Trophoblast cell (in vitro differentiated cells and primary cell): ENCODE measurements at regions not wholly inside any gene's neighbourhood (a gene's known extent, or its start where the extent isn't known, plus 50 kb on each side); places are given as distances from the start of the nearest gene placed in this dataset.

ENCODE experiments used
- DNase-seq, 2 donors: peaks; one replicate each; pipeline ENCODE4 v3.0.0-alpha.2; 2016
- H2AFZ ChIP-seq: 2 replicates; pipeline ENCODE4 v1.6.1; 2013; ENCODE audit warnings: low read length, moderate library complexity, mild to moderate bottlenecking; ENCODE audit not compliant: insufficient read depth, poor library complexity
- H2AK5ac ChIP-seq: 2 replicates; pipeline ENCODE4 v1.6.1; 2013; ENCODE audit warnings: mild to moderate bottlenecking, low read length
- H2BK120ac ChIP-seq: 2 replicates; pipeline ENCODE4 v1.6.1; 2013; ENCODE audit warnings: low read length, mild to moderate bottlenecking, moderate library complexity; ENCODE audit not compliant: insufficient read depth, poor library complexity
- H2BK12ac ChIP-seq: 2 replicates; pipeline ENCODE4 v1.6.1; 2013; ENCODE audit warnings: mild to moderate bottlenecking, low read length, moderate library complexity
- H2BK5ac ChIP-seq: 2 replicates; pipeline ENCODE4 v1.6.1; 2013; ENCODE audit warnings: low read length, low read depth, moderate library complexity, mild to moderate bottlenecking; ENCODE audit not compliant: poor library complexity
- H3K14ac ChIP-seq: 2 replicates; pipeline ENCODE4 v1.6.1; 2013; ENCODE audit warnings: mild to moderate bottlenecking, low read length
- H3K18ac ChIP-seq: 2 replicates; pipeline ENCODE4 v1.6.1; 2013; ENCODE audit warnings: mild to moderate bottlenecking, low read length
- H3K23ac ChIP-seq: 2 replicates; pipeline ENCODE4 v1.6.1; 2013; ENCODE audit warnings: low read length
- H3K27ac ChIP-seq: 2 replicates; pipeline ENCODE4 v1.5.1; 2013; ENCODE audit warnings: low read depth, mild to moderate bottlenecking, inconsistent platforms, low read length, moderate library complexity
- H3K27me3 ChIP-seq: 2 replicates; pipeline ENCODE4 v1.6.1; 2013; ENCODE audit warnings: inconsistent platforms, mild to moderate bottlenecking, low read length, moderate library complexity; ENCODE audit not compliant: insufficient read depth
- H3K36me3 ChIP-seq, 2 experiments: 1 replicate in 1 of 2; 2 replicates in 1 of 2; pipeline ENCODE4 v1.6.1; 2013; ENCODE audit warnings: low read length in 2 of 2, mild to moderate bottlenecking in 2 of 2, moderate library complexity in 1 of 2; ENCODE audit not compliant: insufficient read depth in 2 of 2, control insufficient read depth in 1 of 2
- H3K4ac ChIP-seq: 2 replicates; pipeline ENCODE4 v1.6.1; 2013; ENCODE audit warnings: low read depth, mild to moderate bottlenecking, low read length, moderate library complexity
- H3K4me1 ChIP-seq, 2 experiments: 1 replicate in 1 of 2; 2 replicates in 1 of 2; pipeline ENCODE4 v1.6.1; 2013; ENCODE audit warnings: low read length in 2 of 2, mild to moderate bottlenecking in 2 of 2, moderate library complexity in 1 of 2; ENCODE audit not compliant: insufficient read depth in 2 of 2, control insufficient read depth in 1 of 2
- H3K4me2 ChIP-seq: 2 replicates; pipeline ENCODE4 v1.6.1; 2013; ENCODE audit warnings: inconsistent platforms, mild to moderate bottlenecking, low read length, moderate library complexity
- H3K4me3 ChIP-seq: 2 replicates; pipeline ENCODE4 v1.5.1; 2013; ENCODE audit warnings: mild to moderate bottlenecking, low read depth, low read length, inconsistent platforms
- H3K79me1 ChIP-seq: one replicate; pipeline ENCODE4 v1.6.1; 2013; ENCODE audit warnings: low read length
- H3K79me2 ChIP-seq: 2 replicates; pipeline ENCODE4 v1.6.1; 2013; ENCODE audit warnings: low read length, mild to moderate bottlenecking; ENCODE audit not compliant: control insufficient read depth, insufficient read depth, poor library complexity
- H3K9ac ChIP-seq: 2 replicates; pipeline ENCODE4 v1.6.1; 2013; ENCODE audit warnings: mild to moderate bottlenecking, low read length
- H3K9me3 ChIP-seq: 2 replicates; pipeline ENCODE4 v1.6.1; 2013; ENCODE audit warnings: low read depth, mild to moderate bottlenecking, control low read depth, inconsistent platforms, low read length; ENCODE audit not compliant: insufficient read depth
- H4K12ac ChIP-seq: 2 replicates; pipeline ENCODE4 v1.6.1; 2013; ENCODE audit warnings: low read depth, mild to moderate bottlenecking, low read length, moderate library complexity
- H4K8ac ChIP-seq: 2 replicates; pipeline ENCODE4 v1.6.1; 2013; ENCODE audit warnings: low read depth, mild to moderate bottlenecking, low read length, moderate library complexity
- H4K91ac ChIP-seq: one replicate; pipeline ENCODE4 v1.6.1; 2013; ENCODE audit warnings: low read depth, mild to moderate bottlenecking, low read length, moderate library complexity
- WGBS: extraction: QIAGEN DNeasy Blood & Tissue Kit; methylation state at CpG from one replicate; pipeline ENCODE4 v1.1.7; 2013; ENCODE audit warnings: missing lambda C conversion rate; ENCODE audit not compliant: insufficient read length, insufficient coverage; ENCODE audit errors: extremely low coverage; 5-methylcytosine and 5-hydroxymethylcytosine counted together

GRCh38 chr13:53683608-53684007, 655.0 kb downstream of the OLFM4 start:
- Histone ChIP-seq H3K4me3 (no peak overlapping the region), H3K23ac (no peak overlapping the region), H3K9ac (no peak overlapping the region), H3K4ac (no peak overlapping the region), H3K9me3 (no peaks in the 10 kb centered on the region), H2BK12ac (no peak overlapping the region), H3K27me3 (no peaks in the 10 kb centered on the region), H3K79me2 (no peaks in the 10 kb centered on the region), H3K36me3 (no peaks in the 10 kb centered on the region), H4K8ac (no peak overlapping the region), H3K14ac (no peak overlapping the region), H2AFZ (no peak overlapping the region), H3K27ac (no peak overlapping the region), H3K18ac (no peak overlapping the region), H2BK120ac (no peak overlapping the region), H2BK5ac (no peak overlapping the region), H4K91ac (no peak overlapping the region), H3K4me2 (no peak overlapping the region), H2AK5ac (no peak overlapping the region), H4K12ac (no peak overlapping the region), H3K79me1 (no peaks in the 10 kb centered on the region), H3K4me1 (no peaks in the 10 kb centered on the region)
- DNase-seq: no peak
- WGBS: no CpG with 5 or more reads among the region's 2 CpGs

GRCh38 chr13:53691417-53691816, 662.8 kb downstream of the OLFM4 start:
- Histone ChIP-seq H4K12ac (no peak overlapping the region), H2AK5ac (no peak overlapping the region), H2BK120ac (no peak overlapping the region), H3K27ac (no peak overlapping the region), H3K4ac (no peak overlapping the region), H2BK12ac (no peak overlapping the region), H3K4me2 (no peak overlapping the region), H4K8ac (no peak overlapping the region), H2AFZ (no peak overlapping the region), H3K14ac (no peak overlapping the region), H4K91ac (no peak overlapping the region), H3K79me1 (no peaks in the 10 kb centered on the region), H3K36me3 (peaks cover 0 to 1% of the 10 kb centered on the region in 2 experiments), H3K27me3 (no peaks in the 10 kb centered on the region), H2BK5ac (no peak overlapping the region), H3K9ac (no peak overlapping the region), H3K4me1 (no peaks in the 10 kb centered on the region), H3K79me2 (no peaks in the 10 kb centered on the region), H3K9me3 (no peaks in the 10 kb centered on the region), H3K4me3 (no peak overlapping the region), H3K18ac (no peak overlapping the region), H3K23ac (no peak overlapping the region)
- WGBS: no CpG with 5 or more reads among the region's 2 CpGs
- no peak for DNase-seq

GRCh38 chr13:53694814-53695532, 666.4 kb downstream of the OLFM4 start:
- H3K14ac ChIP-seq: no peak overlapping the region
- peaks cover 0 to 1% of the 10 kb centered on the region in 2 experiments for H3K36me3 ChIP-seq
- no peak overlapping the region for H3K23ac ChIP-seq
- no peak overlapping the region for H3K4me2 ChIP-seq
- H3K27ac ChIP-seq: no peak overlapping the region
- H3K4ac ChIP-seq: no peak overlapping the region
- no peak for DNase-seq
- H3K9me3 ChIP-seq: no peaks in the 10 kb centered on the region
- no peak overlapping the region for H2AFZ ChIP-seq
- H3K4me3 ChIP-seq: no peak overlapping the region
- H3K18ac ChIP-seq: no peak overlapping the region
- H3K9ac ChIP-seq: no peak overlapping the region
- H3K79me1 ChIP-seq: no peaks in the 10 kb centered on the region
- H2AK5ac ChIP-seq: no peak overlapping the region
- no peak overlapping the region for H2BK5ac ChIP-seq
- no peaks in the 10 kb centered on the region for H3K4me1 ChIP-seq
- H3K79me2 ChIP-seq: no peaks in the 10 kb centered on the region
- H3K27me3 ChIP-seq: no peaks in the 10 kb centered on the region
- H2BK12ac ChIP-seq: no peak overlapping the region
- no CpG with 5 or more reads among the region's 2 CpGs for whole genome bisulfite sequencing
- H2BK120ac ChIP-seq: no peak overlapping the region
- no peak overlapping the region for H4K12ac ChIP-seq
- H4K8ac ChIP-seq: no peak overlapping the region
- no peak overlapping the region for H4K91ac ChIP-seq

- H2BK12ac ChIP-seq: no peak overlapping the region
- no peaks in the 10 kb centered on the region for H3K27me3 ChIP-seq
- no peak overlapping the region for H2BK120ac ChIP-seq
- H3K23ac ChIP-seq: no peak overlapping the region
- no peak overlapping the region for H2BK5ac ChIP-seq
- H3K36me3 ChIP-seq: no peaks in the 10 kb centered on the region
- no peak overlapping the region for H3K4ac ChIP-seq
- H3K4me1 ChIP-seq: no peaks in the 10 kb centered on the region
- no peak for DNase-seq
- no peaks in the 10 kb centered on the region for H3K9me3 ChIP-seq
- no peak overlapping the region for H3K14ac ChIP-seq
- H3K18ac ChIP-seq: no peak overlapping the region
- H4K12ac ChIP-seq: no peak overlapping the region
- no peaks in the 10 kb centered on the region for H3K79me2 ChIP-seq
- no peak overlapping the region for H3K4me3 ChIP-seq
- H2AFZ ChIP-seq: no peak overlapping the region
- no CpG with 5 or more reads among the region's 2 CpGs for WGBS
- H3K79me1 ChIP-seq: no peaks in the 10 kb centered on the region
- H2AK5ac ChIP-seq: no peak overlapping the region
- no peak overlapping the region for H3K9ac ChIP-seq
- no peak overlapping the region for H4K8ac ChIP-seq
- H3K4me2 ChIP-seq: no peak overlapping the region
- H4K91ac ChIP-seq: no peak overlapping the region
- H3K27ac ChIP-seq: no peak overlapping the region
Observed at GRCh38 chr13:53703371-53704080, 674.9 kb downstream of the OLFM4 start.
